BE2C (cell line): ENCODE measurements at regions not wholly inside any gene's neighbourhood (a gene's known extent, or its start where the extent isn't known, plus 50 kb on each side); places are given as distances from the start of the nearest gene placed in this dataset.

Experiments
- DNase-seq: peaks from one replicate; pipeline ENCODE4 v3.0.0-alpha.2; 2020
- H3K27me3 ChIP-seq: fragments of 250-450 bp; sonication (Bioruptor Pico); 2 replicates; pipeline ENCODE4 v1.5.1; 2020; ENCODE audit warnings: mild to moderate bottlenecking
- H3K36me3 ChIP-seq: fragments of 250-450 bp; sonication (Bioruptor Pico); 2 replicates; pipeline ENCODE4 v1.5.1; 2020; ENCODE audit warnings: mild to moderate bottlenecking
- H3K4me1 ChIP-seq: fragments of 250-450 bp; sonication (Bioruptor Pico); 2 replicates; pipeline ENCODE4 v1.5.1; 2020
- H3K4me3 ChIP-seq: 2 replicates; pipeline ENCODE4 v1.5.1; 2011; ENCODE audit warnings: low read depth, low read length
- H3K9me3 ChIP-seq: fragments of 250-450 bp; sonication (Bioruptor Pico); 2 replicates; pipeline ENCODE4 v1.5.1; 2020
- TF ChIP-seq, protein P1 (sequence below): IDR thresholded peaks from 2 replicates; pipeline ENCODE4 v1.5.1; 2012; ENCODE audit warnings: mild to moderate bottlenecking, low read depth, low read length

- Histone ChIP-seq H3K4me3 (no peak overlapping the region), H3K27me3 (no peaks in the 10 kb centered on the region), H3K9me3 (no peaks in the 10 kb centered on the region), H3K36me3 (no peaks in the 10 kb centered on the region), H3K4me1 (no peaks in the 10 kb centered on the region; the same call in 1 of the 2 replicates)
- DNase-seq: no peak
- TF ChIP-seq, protein P1, sequence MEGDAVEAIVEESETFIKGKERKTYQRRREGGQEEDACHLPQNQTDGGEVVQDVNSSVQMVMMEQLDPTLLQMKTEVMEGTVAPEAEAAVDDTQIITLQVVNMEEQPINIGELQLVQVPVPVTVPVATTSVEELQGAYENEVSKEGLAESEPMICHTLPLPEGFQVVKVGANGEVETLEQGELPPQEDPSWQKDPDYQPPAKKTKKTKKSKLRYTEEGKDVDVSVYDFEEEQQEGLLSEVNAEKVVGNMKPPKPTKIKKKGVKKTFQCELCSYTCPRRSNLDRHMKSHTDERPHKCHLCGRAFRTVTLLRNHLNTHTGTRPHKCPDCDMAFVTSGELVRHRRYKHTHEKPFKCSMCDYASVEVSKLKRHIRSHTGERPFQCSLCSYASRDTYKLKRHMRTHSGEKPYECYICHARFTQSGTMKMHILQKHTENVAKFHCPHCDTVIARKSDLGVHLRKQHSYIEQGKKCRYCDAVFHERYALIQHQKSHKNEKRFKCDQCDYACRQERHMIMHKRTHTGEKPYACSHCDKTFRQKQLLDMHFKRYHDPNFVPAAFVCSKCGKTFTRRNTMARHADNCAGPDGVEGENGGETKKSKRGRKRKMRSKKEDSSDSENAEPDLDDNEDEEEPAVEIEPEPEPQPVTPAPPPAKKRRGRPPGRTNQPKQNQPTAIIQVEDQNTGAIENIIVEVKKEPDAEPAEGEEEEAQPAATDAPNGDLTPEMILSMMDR: no peak
Measured at GRCh38 chr4:60822986-60823385, 377.1 kb upstream of the ADGRL3 start.

DNA sequence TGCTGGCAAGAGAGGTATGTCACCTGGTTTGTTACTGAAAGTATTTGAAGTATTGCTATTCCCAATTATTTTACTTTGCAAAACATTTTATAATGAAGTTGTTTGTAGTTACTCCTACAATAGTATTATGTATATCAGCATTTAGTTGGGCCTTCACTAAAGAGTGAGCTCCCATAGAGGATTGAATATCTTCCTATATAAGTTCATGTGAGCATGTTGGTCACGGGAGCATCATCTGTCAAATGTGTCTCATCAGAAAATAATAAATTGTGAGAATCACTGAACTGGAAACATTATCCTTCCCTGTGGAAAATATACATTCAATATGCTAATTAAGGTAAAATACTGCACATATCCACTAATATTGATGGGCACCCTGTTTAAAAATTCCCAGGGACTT is 360.1 kb upstream of the ADGRL3 start:
- no peaks in the 10 kb centered on the region for H3K4me1 ChIP-seq
- H3K4me3 ChIP-seq: no peak overlapping the region
- H3K36me3 ChIP-seq: no peaks in the 10 kb centered on the region
- TF ChIP-seq, protein P1: no peak
- H3K9me3 ChIP-seq: no peaks in the 10 kb centered on the region
- no peaks in the 10 kb centered on the region for H3K27me3 ChIP-seq
- no peak for DNase-seq

DNA sequence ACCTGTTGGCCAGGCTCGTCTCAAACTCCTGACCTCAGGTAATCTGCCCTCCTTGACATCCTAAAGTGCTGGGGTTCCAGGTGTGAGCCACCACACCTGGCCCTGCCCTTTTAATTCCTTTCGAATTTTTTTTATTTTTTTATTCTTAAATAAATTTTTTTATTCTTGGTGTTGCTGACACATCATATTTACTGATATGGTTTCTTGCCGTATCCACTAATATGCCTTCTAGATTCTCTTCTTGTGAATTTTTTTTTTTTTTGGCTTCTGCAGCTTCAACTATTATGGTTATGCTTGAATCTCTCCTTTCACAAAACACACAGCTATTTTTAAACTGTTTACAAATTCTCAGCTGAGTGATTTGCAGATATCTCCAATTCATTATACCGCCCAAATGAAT is 353.4 kb upstream of the ADGRL3 start:
- Histone ChIP-seq H3K9me3 (no peaks in the 10 kb centered on the region), H3K36me3 (no peaks in the 10 kb centered on the region), H3K4me3 (no peak overlapping the region), H3K4me1 (no peaks in the 10 kb centered on the region), H3K27me3 (no peaks in the 10 kb centered on the region)
- TF ChIP-seq, protein P1: no peak
- no peak for DNase-seq

DNA sequence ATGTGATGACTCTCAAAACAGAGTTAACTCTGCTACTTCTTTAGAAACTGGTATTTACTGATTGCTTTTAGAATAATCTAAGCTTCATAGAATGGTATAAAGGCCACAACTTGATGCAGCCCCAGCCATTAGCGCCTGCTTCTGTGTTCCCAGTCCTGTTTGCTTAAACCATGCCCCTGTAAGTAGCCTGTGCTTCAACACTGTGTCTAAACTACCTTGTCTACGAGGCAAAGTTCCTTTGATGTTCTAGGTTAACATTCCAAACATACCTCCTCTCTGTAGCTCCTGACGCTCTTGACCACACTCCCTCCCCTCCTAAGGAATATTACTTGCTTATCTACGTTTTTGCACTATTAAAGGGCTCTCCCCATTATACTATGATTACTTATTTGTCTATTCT is 352.5 kb upstream of the ADGRL3 start:
- H3K4me3 ChIP-seq: no peak overlapping the region
- TF ChIP-seq, protein P1: no peak
- H3K4me1 ChIP-seq: no peaks in the 10 kb centered on the region
- DNase-seq: no peak
- no peaks in the 10 kb centered on the region for H3K36me3 ChIP-seq
- no peaks in the 10 kb centered on the region for H3K27me3 ChIP-seq
- H3K9me3 ChIP-seq: no peaks in the 10 kb centered on the region

DNA sequence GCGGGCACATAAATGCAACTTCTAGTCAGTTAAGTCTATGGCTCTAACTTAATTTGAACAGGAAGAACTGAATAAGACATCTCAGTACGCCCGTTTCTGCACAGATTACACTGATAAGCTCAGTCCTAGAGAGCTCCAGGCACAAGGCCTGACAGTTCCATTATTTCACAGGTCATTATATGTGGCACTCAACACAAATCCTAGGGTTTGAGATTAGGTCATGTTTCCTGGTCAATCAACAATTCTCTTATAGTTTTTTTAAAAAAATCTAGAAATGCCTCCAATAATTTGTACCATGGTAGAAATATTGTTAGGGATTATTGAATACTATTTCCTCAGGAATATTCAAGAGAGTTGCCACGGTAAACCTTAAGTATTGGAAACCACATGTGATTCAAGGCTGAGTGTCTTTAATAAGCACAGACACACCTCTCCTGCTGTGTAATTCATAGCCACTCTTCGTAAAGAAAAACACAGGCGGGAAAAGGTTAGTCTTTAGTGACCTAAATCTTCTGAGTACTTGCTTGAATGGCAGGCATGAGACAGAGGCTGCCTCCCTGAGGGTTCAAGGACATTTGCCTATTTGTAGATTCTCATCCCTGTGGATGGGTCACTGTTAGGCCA is 342.9 kb upstream of the ADGRL3 start:
- H3K4me3 ChIP-seq: no peak overlapping the region
- H3K9me3 ChIP-seq: no peaks in the 10 kb centered on the region
- no peaks in the 10 kb centered on the region for H3K4me1 ChIP-seq
- no peaks in the 10 kb centered on the region for H3K36me3 ChIP-seq
- H3K27me3 ChIP-seq: no peaks in the 10 kb centered on the region
- TF ChIP-seq, protein P1: no peak
- no peak for DNase-seq

DNA sequence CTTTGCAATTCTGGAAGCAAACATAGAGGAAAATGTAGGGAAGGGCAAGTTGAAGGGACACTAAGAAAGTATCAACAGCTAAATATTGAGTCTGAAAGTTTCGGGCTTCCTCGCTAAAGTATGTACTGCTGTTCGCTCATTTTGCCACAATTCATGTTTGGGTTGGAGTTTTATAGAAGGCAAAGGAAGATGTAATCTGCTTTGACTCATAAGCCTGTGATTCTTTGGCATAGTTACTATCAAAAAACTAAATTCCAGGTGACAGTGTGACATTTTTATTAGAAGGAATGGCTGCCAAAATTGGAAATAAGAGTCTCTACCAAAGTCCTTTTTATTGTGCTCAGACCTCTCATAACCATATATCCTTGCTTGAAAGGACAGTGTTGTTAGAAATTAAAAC is 336.7 kb upstream of the ADGRL3 start:
- Histone ChIP-seq H3K36me3 (no peaks in the 10 kb centered on the region), H3K9me3 (no peaks in the 10 kb centered on the region), H3K27me3 (no peaks in the 10 kb centered on the region), H3K4me3 (no peak overlapping the region), H3K4me1 (no peaks in the 10 kb centered on the region)
- DNase-seq: no peak
- TF ChIP-seq, protein P1: no peak
